Adrenal gland (tissue), 9 donors: ENCODE measurements at regions not wholly inside any gene's neighbourhood (a gene's known extent, or its start where the extent isn't known, plus 50 kb on each side); places are given as distances from the start of the nearest gene placed in this dataset.
A peak's percentile ranks its signal among the peaks of the same experiment; 100 is the strongest.

Experiments used
- DNase-seq, 7 donors: peaks; one replicate each; pipeline ENCODE4 v3.0.0-alpha.2; 2019 to 2020
- H3K27ac ChIP-seq, 5 donors: fragments of 200-600 bp; sonication (generic) in 4 of 5; 1 replicate in 3 of 5; 2 replicates in 2 of 5; pipeline versions ENCODE4 v1.5.1 to v1.8.0; 2016 to 2020; ENCODE audit warnings: mild to moderate bottlenecking in 1 of 5
- H3K27me3 ChIP-seq: fragments of 200-600 bp; 2 replicates; pipeline ENCODE4 v1.8.0; 2021
- H3K36me3 ChIP-seq, 2 donors: fragments of 200-600 bp; replicated peaks in 1 of 2; 1 replicate in 1 of 2; 2 replicates in 1 of 2; pipeline versions ENCODE4 v1.5.1 to v1.8.0; 2018 to 2022
- H3K4me1 ChIP-seq, 2 donors: fragments of 200-600 bp; replicated peaks in 1 of 2; 1 replicate in 1 of 2; 2 replicates in 1 of 2; pipeline versions ENCODE4 v1.5.1 to v1.8.0; 2018 to 2021
- H3K4me3 ChIP-seq, 4 donors: fragments of 200-600 bp; sonication (generic) in 3 of 4; one replicate each; pipeline ENCODE4 v1.5.1; 2016 to 2018
- H3K9me3 ChIP-seq, 3 donors: fragments of 200-600 bp; sonication (generic) in 1 of 3; replicated peaks in 1 of 3; 1 replicate in 2 of 3; 2 replicates in 1 of 3; pipeline versions ENCODE4 v1.5.1 to v1.8.0; 2016 to 2021
- POLR2A ChIP-seq, 2 donors: fragments of 450-650 bp; IDR thresholded peaks; one replicate each; pipeline ENCODE4 v1.6.1; 2017; ENCODE audit warnings: antibody characterized with exemption in 2 of 2, mild to moderate bottlenecking in 2 of 2, moderate library complexity in 1 of 2
- WGBS, 4 donors: extraction: QIAGEN DNeasy Blood & Tissue Kit in 2 of 4; methylation state at CpG; one replicate each; pipeline versions ENCODE4 v1.1.5 to v1.1.7; 2013 to 2017; 5-methylcytosine and 5-hydroxymethylcytosine counted together
- intact Hi-C, 2 donors: fragments of 100-400 bp; cut with DNase I; formaldehyde crosslinking; loops; one replicate each; pipeline versions ENCODE4 v1.14.1 to v1.15.0; 2022 to 2023
- TF ChIP-seq, protein P1 (sequence below), 6 experiments: fragments of 450-650 bp in 4 of 6; fragments of 200-600 bp in 2 of 6; sonication (generic) in 1 of 6; IDR thresholded peaks; 1 replicate in 5 of 6; 2 replicates in 1 of 6; pipeline versions ENCODE4 v1.5.1 to v1.8.0; 2016 to 2021; ENCODE audit warnings: antibody characterized with exemption in 6 of 6, mild to moderate bottlenecking in 2 of 6, moderate library complexity in 1 of 6
- donor health status: healthy with polysubstance abuse.
- donor health status: Bipolar disorder and iron deficiency.
- donor health status: DM: yes; HTN: yes; CAD: no.
- donor health status: DM: no; HTN: no; CAD: no.
- donor health status: DM: no; HTN: no; CAD: no.

GRCh38 chr3:73204841-73205240 is 143.4 kb downstream of the EBLN2 start:
- H3K9me3 ChIP-seq = no peaks in the 10 kb centered on the region
- intact Hi-C loops = no loop called here
- H3K4me3 ChIP-seq = no peak overlapping the region
- no peak for DNase-seq
- H3K27ac ChIP-seq = no peak overlapping the region
- TF ChIP-seq POLR2A (IDR thresholded peaks at IDR 0.05) = no peak
- TF ChIP-seq, protein P1, sequence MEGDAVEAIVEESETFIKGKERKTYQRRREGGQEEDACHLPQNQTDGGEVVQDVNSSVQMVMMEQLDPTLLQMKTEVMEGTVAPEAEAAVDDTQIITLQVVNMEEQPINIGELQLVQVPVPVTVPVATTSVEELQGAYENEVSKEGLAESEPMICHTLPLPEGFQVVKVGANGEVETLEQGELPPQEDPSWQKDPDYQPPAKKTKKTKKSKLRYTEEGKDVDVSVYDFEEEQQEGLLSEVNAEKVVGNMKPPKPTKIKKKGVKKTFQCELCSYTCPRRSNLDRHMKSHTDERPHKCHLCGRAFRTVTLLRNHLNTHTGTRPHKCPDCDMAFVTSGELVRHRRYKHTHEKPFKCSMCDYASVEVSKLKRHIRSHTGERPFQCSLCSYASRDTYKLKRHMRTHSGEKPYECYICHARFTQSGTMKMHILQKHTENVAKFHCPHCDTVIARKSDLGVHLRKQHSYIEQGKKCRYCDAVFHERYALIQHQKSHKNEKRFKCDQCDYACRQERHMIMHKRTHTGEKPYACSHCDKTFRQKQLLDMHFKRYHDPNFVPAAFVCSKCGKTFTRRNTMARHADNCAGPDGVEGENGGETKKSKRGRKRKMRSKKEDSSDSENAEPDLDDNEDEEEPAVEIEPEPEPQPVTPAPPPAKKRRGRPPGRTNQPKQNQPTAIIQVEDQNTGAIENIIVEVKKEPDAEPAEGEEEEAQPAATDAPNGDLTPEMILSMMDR (IDR thresholded peaks at IDR 0.05) = no peak
- no peaks in the 10 kb centered on the region for H3K36me3 ChIP-seq
- H3K27me3 ChIP-seq = no peaks in the 10 kb centered on the region
- H3K4me1 ChIP-seq = no peaks in the 10 kb centered on the region

GRCh38 chr3:73206030-73206429 is 144.6 kb downstream of the EBLN2 start:
- H3K4me3 ChIP-seq = no peak overlapping the region
- H3K4me1 ChIP-seq = no peaks in the 10 kb centered on the region
- H3K36me3 ChIP-seq = no peaks in the 10 kb centered on the region
- intact Hi-C loops = no loop called here
- H3K27ac ChIP-seq = no peak overlapping the region
- peak in 2 of 7 donors; percentile 31 to 91 for DNase-seq
- 84 to 90% (median 88%) methylated on average over 5 of the region's 5 CpGs for WGBS, 4 donors
- TF ChIP-seq POLR2A (IDR thresholded peaks at IDR 0.05) = no peak
- TF ChIP-seq, protein P1 (IDR thresholded peaks at IDR 0.05) = no peak
- H3K9me3 ChIP-seq = no peaks in the 10 kb centered on the region
- H3K27me3 ChIP-seq = no peaks in the 10 kb centered on the region

GRCh38 chr3:73207946-73208440 is 146.5 kb downstream of the EBLN2 start:
- 82 to 89% (median 87%) methylated on average over 3 of the region's 3 CpGs for WGBS, 4 donors
- Histone ChIP-seq H3K9me3 (no peaks in the 10 kb centered on the region), H3K27me3 (no peaks in the 10 kb centered on the region), H3K36me3 (no peaks in the 10 kb centered on the region), H3K4me1 (no peaks in the 10 kb centered on the region), H3K4me3 (no peak overlapping the region), H3K27ac (no peak overlapping the region)
- intact Hi-C loops = no loop called here
- DNase-seq = no peak
- no peak for TF ChIP-seq POLR2A (IDR thresholded peaks at IDR 0.05)
- TF ChIP-seq, protein P1 (IDR thresholded peaks at IDR 0.05) = no peak

DNA sequence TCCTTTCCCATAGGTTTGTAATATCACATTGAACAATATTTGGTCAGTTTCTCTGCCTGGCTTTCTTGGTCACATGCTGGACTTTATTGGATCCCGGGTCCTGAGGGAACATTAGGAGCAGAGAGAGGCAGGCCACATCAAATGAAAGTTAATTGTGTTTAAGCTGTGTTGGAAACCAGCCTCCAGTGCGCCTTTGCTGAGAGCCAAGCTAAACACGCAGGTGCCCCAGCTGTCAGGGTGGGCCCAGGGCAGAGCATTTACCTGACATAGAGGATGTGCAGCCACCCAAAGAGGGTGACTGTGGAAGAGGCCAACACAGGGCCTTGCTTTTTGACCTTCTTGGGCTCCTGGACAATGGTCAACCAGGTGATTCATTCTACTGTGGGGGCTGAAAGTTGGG is 149.3 kb downstream of the EBLN2 start:
- Histone ChIP-seq H3K4me3 (no peak overlapping the region), H3K27ac (no peak overlapping the region), H3K36me3 (no peaks in the 10 kb centered on the region), H3K9me3 (no peaks in the 10 kb centered on the region), H3K27me3 (no peaks in the 10 kb centered on the region), H3K4me1 (no peaks in the 10 kb centered on the region)
- intact Hi-C loops = no loop called here
- WGBS, 4 donors = 87 to 100% (median 93%) methylated on average over 3 of the region's 3 CpGs
- peak in 1 of 7 donors; percentile 59 for DNase-seq
- no peak for TF ChIP-seq POLR2A (IDR thresholded peaks at IDR 0.05)
- TF ChIP-seq, protein P1 (IDR thresholded peaks at IDR 0.05) = no peak
